OCI-LY1 (cell line): ENCODE measurements at regions not wholly inside any gene's neighbourhood (a gene's known extent, or its start where the extent isn't known, plus 50 kb on each side); places are given as distances from the start of the nearest gene placed in this dataset.

ENCODE experiments used
- H2AFZ ChIP-seq: fragments of 200-600 bp; sonication (generic), shearing (Covaris generic); 2 replicates; pipeline ENCODE4 v1.6.0; 2014; ENCODE audit warnings: antibody characterized with exemption, mild to moderate bottlenecking, low read length
- H3F3A ChIP-seq: fragments of 200-600 bp; sonication (generic), shearing (Covaris generic); 2 replicates; pipeline ENCODE4 v1.6.0; 2014; ENCODE audit warnings: mild to moderate bottlenecking, antibody characterized with exemption, low read length, moderate library complexity; ENCODE audit not compliant: insufficient read depth
- H3K27ac ChIP-seq: fragments of 200-600 bp; sonication (generic); 2 replicates; pipeline ENCODE4 v1.5.1; 2014; ENCODE audit warnings: low read length, mixed run types, mild to moderate bottlenecking, low read depth; ENCODE audit not compliant: poor library complexity, severe bottlenecking
- H3K27me3 ChIP-seq: fragments of 200-600 bp; sonication (generic); 2 replicates; pipeline ENCODE4 v1.6.0; 2014; ENCODE audit warnings: antibody characterized with exemption, mild to moderate bottlenecking, low read length, moderate library complexity; ENCODE audit not compliant: insufficient read depth
- H3K36me3 ChIP-seq: fragments of 200-600 bp; sonication (generic); 2 replicates; pipeline ENCODE4 v1.6.1; 2014; ENCODE audit warnings: mild to moderate bottlenecking, antibody characterized with exemption, low read length, moderate library complexity, mixed read lengths; ENCODE audit not compliant: insufficient read depth
- H3K4me1 ChIP-seq: fragments of 200-600 bp; sonication (generic); 2 replicates; pipeline ENCODE4 v1.5.1; 2014; ENCODE audit warnings: mild to moderate bottlenecking, low read length, moderate library complexity; ENCODE audit not compliant: insufficient read depth, severe bottlenecking
- H3K4me2 ChIP-seq: fragments of 200-600 bp; sonication (generic), shearing (Covaris generic); 2 replicates; pipeline ENCODE4 v1.6.1; 2014; ENCODE audit warnings: low read length
- H3K4me3 ChIP-seq: fragments of 200-600 bp; sonication (generic); 2 replicates; pipeline ENCODE4 v1.5.1; 2014; ENCODE audit warnings: low read length, low read depth, mild to moderate bottlenecking, mixed read lengths; ENCODE audit not compliant: poor library complexity, severe bottlenecking
- H3K79me2 ChIP-seq: fragments of 200-600 bp; shearing (Covaris generic); 2 replicates; pipeline ENCODE4 v1.6.1; 2016; ENCODE audit warnings: mixed run types, low read length, mixed read lengths; ENCODE audit not compliant: insufficient read depth
- H3K9ac ChIP-seq: fragments of 200-600 bp; sonication (generic), shearing (Covaris generic); 2 replicates; pipeline ENCODE4 v1.6.1; 2014; ENCODE audit warnings: mild to moderate bottlenecking, low read length, mixed read lengths
- H3K9me2 ChIP-seq: fragments of 200-600 bp; sonication (generic), shearing (Covaris generic); 2 replicates; pipeline ENCODE4 v1.6.1; 2014; ENCODE audit warnings: low read depth, mild to moderate bottlenecking, low read length, mixed read lengths
- H3K9me3 ChIP-seq: fragments of 200-600 bp; shearing (Covaris generic); 2 replicates; pipeline ENCODE4 v1.6.1; 2014; ENCODE audit warnings: low read length, mixed read lengths
- H4K20me1 ChIP-seq: fragments of 200-600 bp; sonication (generic), shearing (Covaris generic); 2 replicates; pipeline ENCODE4 v1.6.0; 2016; ENCODE audit warnings: mild to moderate bottlenecking, low read length; ENCODE audit not compliant: insufficient read depth
- EZH2 ChIP-seq: fragments of 200-600 bp; sonication (generic), shearing (Covaris generic); IDR thresholded peaks from 2 replicates; pipeline ENCODE4 v1.8.0; 2017; ENCODE audit warnings: borderline replicate concordance, mixed run types, mild to moderate bottlenecking, antibody characterized with exemption, low read length, moderate library complexity, mixed read lengths
- TF ChIP-seq, protein P1 (sequence below): fragments of 200-600 bp; sonication (generic), shearing (Covaris generic); IDR thresholded peaks from 2 replicates; pipeline ENCODE4 v1.5.1; 2017; ENCODE audit warnings: mild to moderate bottlenecking, antibody characterized with exemption, low read length, moderate library complexity, mixed read lengths

DNA sequence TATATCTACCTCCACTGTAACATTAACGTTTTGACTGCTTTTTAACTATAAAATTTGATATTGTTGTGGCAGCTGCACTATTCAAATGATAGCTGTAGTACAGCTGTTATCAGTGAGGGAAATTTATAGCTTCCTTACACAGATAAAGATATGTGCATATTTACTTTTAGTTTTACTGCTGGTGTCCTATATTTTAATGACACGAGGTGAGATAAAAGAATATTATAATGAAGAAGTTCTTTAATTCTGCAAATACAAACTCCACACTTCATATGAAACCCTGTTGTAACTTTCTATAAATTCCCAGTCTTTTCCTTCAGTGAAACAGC lies 427.8 kb upstream of the ZEB2 start:
- Histone ChIP-seq H3K9me3 (no peaks in the 10 kb centered on the region), H2AFZ (no peak overlapping the region), H3K27me3 (no peaks in the 10 kb centered on the region), H3F3A (no peaks in the 10 kb centered on the region), H4K20me1 (no peaks in the 10 kb centered on the region), H3K9me2 (no peaks in the 10 kb centered on the region), H3K4me1 (peaks cover 10% of the 10 kb centered on the region), H3K79me2 (no peaks in the 10 kb centered on the region), H3K4me2 (no peak overlapping the region), H3K36me3 (no peaks in the 10 kb centered on the region), H3K27ac (no peak overlapping the region), H3K9ac (no peak overlapping the region), H3K4me3 (no peak overlapping the region)
- TF ChIP-seq EZH2 = no peak
- TF ChIP-seq, protein P1, sequence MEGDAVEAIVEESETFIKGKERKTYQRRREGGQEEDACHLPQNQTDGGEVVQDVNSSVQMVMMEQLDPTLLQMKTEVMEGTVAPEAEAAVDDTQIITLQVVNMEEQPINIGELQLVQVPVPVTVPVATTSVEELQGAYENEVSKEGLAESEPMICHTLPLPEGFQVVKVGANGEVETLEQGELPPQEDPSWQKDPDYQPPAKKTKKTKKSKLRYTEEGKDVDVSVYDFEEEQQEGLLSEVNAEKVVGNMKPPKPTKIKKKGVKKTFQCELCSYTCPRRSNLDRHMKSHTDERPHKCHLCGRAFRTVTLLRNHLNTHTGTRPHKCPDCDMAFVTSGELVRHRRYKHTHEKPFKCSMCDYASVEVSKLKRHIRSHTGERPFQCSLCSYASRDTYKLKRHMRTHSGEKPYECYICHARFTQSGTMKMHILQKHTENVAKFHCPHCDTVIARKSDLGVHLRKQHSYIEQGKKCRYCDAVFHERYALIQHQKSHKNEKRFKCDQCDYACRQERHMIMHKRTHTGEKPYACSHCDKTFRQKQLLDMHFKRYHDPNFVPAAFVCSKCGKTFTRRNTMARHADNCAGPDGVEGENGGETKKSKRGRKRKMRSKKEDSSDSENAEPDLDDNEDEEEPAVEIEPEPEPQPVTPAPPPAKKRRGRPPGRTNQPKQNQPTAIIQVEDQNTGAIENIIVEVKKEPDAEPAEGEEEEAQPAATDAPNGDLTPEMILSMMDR = no peak

DNA sequence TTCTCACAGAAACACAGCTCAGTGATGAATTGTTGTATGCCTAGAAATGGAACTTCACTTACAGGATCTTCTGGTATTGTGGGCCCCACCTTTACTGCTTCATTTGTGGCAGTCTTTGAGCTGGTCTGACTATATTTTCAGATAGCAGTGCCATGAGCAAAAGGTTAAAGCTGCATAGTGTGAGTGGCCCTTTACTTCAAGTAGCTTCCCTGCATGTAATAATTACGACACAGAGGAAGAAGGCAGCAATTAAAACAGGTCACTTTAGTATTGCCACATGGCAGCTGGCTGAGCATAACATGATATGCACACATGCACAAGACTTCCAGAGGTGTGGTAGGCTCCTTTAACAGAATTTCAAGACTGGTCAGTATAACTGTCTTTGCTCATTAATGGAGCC lies 426.3 kb upstream of the ZEB2 start:
- Histone ChIP-seq H3K4me1 (peaks cover 10% of the 10 kb centered on the region), H3F3A (no peaks in the 10 kb centered on the region), H3K9ac (no peak overlapping the region), H3K27me3 (no peaks in the 10 kb centered on the region), H3K4me3 (no peak overlapping the region), H3K9me2 (no peaks in the 10 kb centered on the region), H2AFZ (no peak overlapping the region; the same call in 1 of the 2 replicates), H3K27ac (no peak overlapping the region), H3K9me3 (no peaks in the 10 kb centered on the region), H3K4me2 (no peak overlapping the region), H4K20me1 (no peaks in the 10 kb centered on the region), H3K79me2 (no peaks in the 10 kb centered on the region), H3K36me3 (no peaks in the 10 kb centered on the region)
- TF ChIP-seq EZH2 = no peak
- TF ChIP-seq, protein P1 = no peak

DNA sequence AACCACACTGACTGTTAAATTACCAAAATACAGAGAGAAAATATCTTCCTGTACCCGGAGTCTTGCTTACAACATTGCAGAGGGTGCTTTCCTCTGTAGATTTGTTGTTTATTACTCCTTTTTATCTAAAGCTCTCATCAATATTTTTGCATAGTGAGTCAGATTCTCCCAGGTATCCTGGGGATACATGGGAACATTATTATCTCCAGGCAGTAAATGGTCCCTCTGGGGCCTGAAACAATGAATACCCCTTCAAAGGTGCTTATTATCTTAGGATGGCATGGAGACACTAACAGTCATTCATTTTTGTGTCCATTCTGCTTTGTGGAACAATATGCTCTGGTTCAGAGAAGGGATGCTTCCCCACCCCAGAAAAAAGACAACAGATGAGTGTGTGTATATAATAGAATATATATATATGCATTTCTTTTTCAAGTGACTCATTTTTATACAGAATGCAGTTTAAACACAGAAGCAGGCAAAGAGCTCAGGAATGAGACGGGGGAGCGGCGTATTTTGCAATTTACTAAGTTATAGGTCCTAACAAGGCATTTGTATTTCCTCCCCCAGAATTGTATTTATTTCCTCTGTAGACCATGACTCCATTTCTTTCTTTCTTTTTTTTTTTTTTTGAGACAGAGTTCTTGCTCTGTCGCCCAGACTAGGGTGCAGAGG lies 424.8 kb upstream of the ZEB2 start:
- H3F3A ChIP-seq = no peaks in the 10 kb centered on the region
- H3K79me2 ChIP-seq = no peaks in the 10 kb centered on the region
- TF ChIP-seq, protein P1 = no peak
- no peak for TF ChIP-seq EZH2
- H3K9me2 ChIP-seq = no peaks in the 10 kb centered on the region
- 0 out of 2 replicates have a peak overlapping the region, but pooled peaks have one; percentile 38 for H2AFZ ChIP-seq
- no peak overlapping the region for H3K4me3 ChIP-seq
- H3K4me1 ChIP-seq = peaks cover 10% of the 10 kb centered on the region
- H3K9ac ChIP-seq = no peak overlapping the region
- H3K4me2 ChIP-seq = no peak overlapping the region
- H3K9me3 ChIP-seq = no peaks in the 10 kb centered on the region
- H4K20me1 ChIP-seq = no peaks in the 10 kb centered on the region
- no peaks in the 10 kb centered on the region for H3K27me3 ChIP-seq
- H3K36me3 ChIP-seq = no peaks in the 10 kb centered on the region
- no peak overlapping the region for H3K27ac ChIP-seq
